HCT116 (cell line): ENCODE measurements at regions not wholly inside any gene's neighbourhood (a gene's known extent, or its start where the extent isn't known, plus 50 kb on each side); places are given as distances from the start of the nearest gene placed in this dataset.
"Not testable (repeated sequence)": the region's sequence is repeated elsewhere in the genome, so short reads cannot be mapped to it uniquely, and the experiment has no call there.

Experiments
- ATAC-seq: fragments of 200-7000 bp; cut with Tn5 transposase; 2 replicates; pipeline ENCODE4 v1.9.1; 2020; ENCODE audit warnings: mild to moderate bottlenecking, moderate library complexity
- BruUV-seq: library from RNA; stranded (reverse); fragments of 400-500 nt; replicated peaks from 2 replicates; lab custom pipeline; 2021; lab: Mats Ljungman, UMichigan
- CTCF ChIA-PET: fragments of 300-600 bp; sonication (Branson Sonifier 250); formaldehyde crosslinking; loops from one replicate; lab custom pipeline; 2021; ENCODE audit warnings: antibody characterized with exemption; lab: Charles Lee
- POLR2A ChIA-PET: fragments of 300-600, 350-600 bp; sonication (Branson Sonifier 250); formaldehyde crosslinking; loops from one replicate; lab custom pipeline; 2021; ENCODE audit warnings: antibody characterized with exemption; lab: Charles Lee
- RAD21 ChIA-PET, 2 experiments: fragments of 300-600 bp; sonication (Branson Sonifier 250); formaldehyde crosslinking; loops; one replicate each; lab custom pipeline; 2023; ENCODE audit warnings: low total read pairs in 2 of 2; ENCODE audit not compliant: uncharacterized antibody in 2 of 2, unreplicated experiment in 2 of 2, low non-redundant PET in 1 of 2; lab: Charles Lee
- DNase-seq: peaks from one replicate; pipeline ENCODE4 v3.0.0-alpha.2; 2010; ENCODE audit warnings: low read depth, low spot score
- H2AFZ ChIP-seq: fragments of 200-600 bp; shearing (Covaris generic), sonication (generic); 2 replicates; pipeline ENCODE4 v1.6.1; 2017; ENCODE audit warnings: low read depth, mixed run types, mixed read lengths, antibody characterized with exemption, low read length; ENCODE audit not compliant: poor library complexity, severe bottlenecking
- H3K27ac ChIP-seq: 2 replicates; pipeline ENCODE4 v1.5.1; 2012; ENCODE audit warnings: low read depth, low read length
- H3K27me3 ChIP-seq: fragments of 200-600 bp; sonication (generic); 2 replicates; pipeline ENCODE4 v1.6.1; 2016; ENCODE audit warnings: mixed run types, low read length, mixed read lengths; ENCODE audit not compliant: insufficient read depth
- H3K36me3 ChIP-seq, 2 experiments: fragments of 200-500 bp in 1 of 2; fragments of 200-600 bp in 1 of 2; sonication (Bioruptor generic) in 1 of 2; sonication (generic) in 1 of 2; 2 replicates each; pipeline versions ENCODE4 v1.5.1 to v1.6.1; 2014 to 2016; ENCODE audit warnings: low read length in 2 of 2, inconsistent platforms in 1 of 2, mixed read lengths in 1 of 2, mixed run types in 1 of 2; ENCODE audit not compliant: insufficient read depth in 2 of 2, control insufficient read depth in 1 of 2
- H3K4me1 ChIP-seq, 2 experiments: fragments of 200-600 bp in 1 of 2; sonication (generic) in 1 of 2; 2 replicates each; pipeline versions ENCODE4 v1.5.1 to v1.6.1; 2012 to 2017; ENCODE audit warnings: low read length in 2 of 2, inconsistent platforms in 1 of 2, mild to moderate bottlenecking in 1 of 2, mixed read lengths in 1 of 2, mixed run types in 1 of 2, moderate library complexity in 1 of 2; ENCODE audit not compliant: insufficient read depth in 2 of 2, control insufficient read depth in 1 of 2
- H3K4me2 ChIP-seq: fragments of 200-600 bp; sonication (generic); 2 replicates; pipeline ENCODE4 v1.6.1; 2017; ENCODE audit warnings: mixed run types, low read length, mixed read lengths
- H3K4me3 ChIP-seq, 2 experiments: fragments of 200-600 bp in 1 of 2; sonication (generic) in 1 of 2; replicated peaks in 1 of 2; 2 replicates each; pipeline ENCODE4 v1.5.1; 2011 to 2016; ENCODE audit warnings: low read length in 2 of 2, control low read depth in 1 of 2, low read depth in 1 of 2, mild to moderate bottlenecking in 1 of 2, mixed read lengths in 1 of 2, mixed run types in 1 of 2
- H3K79me2 ChIP-seq: fragments of 200-600 bp; sonication (generic); 2 replicates; pipeline ENCODE4 v1.6.1; 2017; ENCODE audit warnings: mild to moderate bottlenecking, mixed run types, low read length, moderate library complexity, mixed read lengths; ENCODE audit not compliant: insufficient read depth
- H3K9ac ChIP-seq: fragments of 200-600 bp; sonication (generic); 2 replicates; pipeline ENCODE4 v1.6.1; 2016; ENCODE audit warnings: low read length, mixed read lengths
- H3K9me2 ChIP-seq: fragments of 200-600 bp; sonication (generic), shearing (Covaris generic); 2 replicates; pipeline ENCODE4 v1.6.1; 2017; ENCODE audit warnings: mixed run types, mild to moderate bottlenecking, moderate library complexity; ENCODE audit not compliant: insufficient read depth
- H3K9me3 ChIP-seq, 2 experiments: fragments of 200-500 bp in 1 of 2; fragments of 200-600 bp in 1 of 2; sonication (Bioruptor generic) in 1 of 2; sonication (generic) in 1 of 2; 2 replicates each; pipeline ENCODE4 v1.6.1; 2014 to 2017; ENCODE audit warnings: low read length in 2 of 2, mixed read lengths in 2 of 2, inconsistent platforms in 1 of 2, low read depth in 1 of 2, mild to moderate bottlenecking in 1 of 2, mixed run types in 1 of 2, moderate library complexity in 1 of 2; ENCODE audit not compliant: control insufficient read depth in 1 of 2, insufficient read depth in 1 of 2
- H4K20me1 ChIP-seq: fragments of 200-600 bp; sonication (generic), shearing (Covaris generic); 2 replicates; pipeline ENCODE4 v1.6.1; 2017; ENCODE audit warnings: mixed run types, mild to moderate bottlenecking, moderate library complexity; ENCODE audit not compliant: insufficient read depth
- ATF3 ChIP-seq: IDR thresholded peaks from 2 replicates; pipeline ENCODE4 v1.6.1; 2012
- CBX3 ChIP-seq: IDR thresholded peaks from 2 replicates; pipeline ENCODE4 v1.6.1; 2012; ENCODE audit warnings: low read depth
- ELF1 ChIP-seq: IDR thresholded peaks from 2 replicates; pipeline ENCODE4 v1.6.1; 2012; ENCODE audit warnings: low read depth, borderline replicate concordance
- EZH2phosphoT487 ChIP-seq: fragments of 200-600 bp; IDR thresholded peaks from 2 replicates; pipeline ENCODE4 v1.6.1; 2018; ENCODE audit warnings: antibody characterized with exemption, borderline replicate concordance
- JUND ChIP-seq: IDR thresholded peaks from 2 replicates; pipeline ENCODE4 v1.6.1; 2012
- MAX ChIP-seq: IDR thresholded peaks from 2 replicates; pipeline ENCODE4 v1.6.1; 2012
- ZBTB33 ChIP-seq: IDR thresholded peaks from 2 replicates; pipeline ENCODE4 v1.6.1; 2011; ENCODE audit warnings: mild to moderate bottlenecking, low read length, moderate library complexity; ENCODE audit not compliant: insufficient replicate concordance; ENCODE audit errors: extremely low read depth
- intact Hi-C: fragments of 100-400 bp; cut with micrococcal nuclease; formaldehyde crosslinking; loops from 2 replicates; pipeline ENCODE4 v1.10.0; 2022

- H3K4me3 ChIP-seq, H3K9ac ChIP-seq, intact Hi-C loops, ATAC-seq, RAD21 ChIA-PET, BruUV-seq, H3K79me2 ChIP-seq, DNase-seq, H3K27me3 ChIP-seq, H3K9me2 ChIP-seq, H2AFZ ChIP-seq, H3K27ac ChIP-seq, H4K20me1 ChIP-seq, H3K9me3 ChIP-seq, CTCF ChIA-PET, H3K4me2 ChIP-seq, H3K36me3 ChIP-seq: not testable (repeated sequence)
- POLR2A ChIA-PET, result interaction anchor here (1.4 kb wide), 1 partner anchor 14 kb away, joined by 4 read pairs; no protein-coding TSS in a partner anchor
- H3K4me1 ChIP-seq, result peaks cover 4 to 10% of the 10 kb centered on the region in 2 experiments
Observed at GRCh38 chr3:16073990-16074671, 100.3 kb upstream of the GALNT15 start.

- Histone ChIP-seq H3K79me2 (no peaks in the 10 kb centered on the region), H3K9me3 (peaks cover 0 to 8% of the 10 kb centered on the region in 2 experiments; a peak in 1 of 4 replicates), H3K4me2 (no peak overlapping the region), H2AFZ (no peak overlapping the region), H3K9ac (no peak overlapping the region), H3K27me3 (no peaks in the 10 kb centered on the region), H3K4me1 (peaks cover 0 to 5% of the 10 kb centered on the region in 2 experiments; a peak in 1 of 4 replicates), H3K27ac (no peak overlapping the region), H3K9me2 (no peaks in the 10 kb centered on the region), H3K36me3 (no peaks in the 10 kb centered on the region), H3K4me3 (no peak overlapping the region), H4K20me1 (no peaks in the 10 kb centered on the region)
- ChIA-PET RAD21 (no interaction called here), POLR2A (interaction anchor here (1.4 kb wide), 1 partner anchor 15 kb away, joined by 4 read pairs; no protein-coding TSS in a partner anchor), CTCF (interaction anchor here (1.4 kb wide), 1 partner anchor 102 kb away, joined by 3 read pairs; no protein-coding TSS in a partner anchor)
- intact Hi-C loops, result no loop called here
- no peak for ATAC-seq
- TF ChIP-seq ZBTB33, result no peak
- no peak for TF ChIP-seq JUND
- TF ChIP-seq ELF1, result no peak
- TF ChIP-seq MAX, result no peak
- no peak for TF ChIP-seq EZH2phosphoT487
- TF ChIP-seq CBX3, result no peak
- TF ChIP-seq ATF3, result no peak
- BruUV-seq, result no TSS peak
- no peak for DNase-seq
Observed at GRCh38 chr3:16075647-16076046, 98.8 kb upstream of the GALNT15 start.
